GM23248 (cell line): ENCODE measurements at regions not wholly inside any gene's neighbourhood (a gene's known extent, or its start where the extent isn't known, plus 50 kb on each side); places are given as distances from the start of the nearest gene placed in this dataset.

Experiments used
- DNase-seq: peaks from one replicate; pipeline ENCODE4 v3.0.0-alpha.2; 2015
- H2AFZ ChIP-seq: fragments of 200-600 bp; sonication (generic); 2 replicates; pipeline ENCODE4 v1.6.1; 2016; ENCODE audit warnings: antibody characterized with exemption
- H3F3A ChIP-seq: fragments of 200-600 bp; sonication (generic); 2 replicates; pipeline ENCODE4 v1.6.1; 2016; ENCODE audit warnings: mild to moderate bottlenecking, antibody characterized with exemption, mixed run types; ENCODE audit not compliant: insufficient read depth
- H3K27ac ChIP-seq: fragments of 200-600 bp; sonication (generic); 2 replicates; pipeline ENCODE4 v1.5.1; 2016; ENCODE audit warnings: mild to moderate bottlenecking
- H3K27me3 ChIP-seq: fragments of 200-600 bp; sonication (generic); replicated peaks from 2 replicates; pipeline ENCODE4 v1.6.1; 2016; ENCODE audit warnings: mild to moderate bottlenecking; ENCODE audit not compliant: insufficient read depth
- H3K36me3 ChIP-seq: fragments of 200-600 bp; sonication (generic); 2 replicates; pipeline ENCODE4 v1.6.1; 2016; ENCODE audit warnings: low read depth, mild to moderate bottlenecking
- H3K4me1 ChIP-seq: fragments of 200-600 bp; sonication (generic); 2 replicates; pipeline ENCODE4 v1.6.1; 2016; ENCODE audit warnings: mild to moderate bottlenecking; ENCODE audit not compliant: insufficient read depth
- H3K4me2 ChIP-seq: fragments of 200-600 bp; sonication (generic); one replicate; pipeline ENCODE4 v1.6.1; 2016; ENCODE audit warnings: mild to moderate bottlenecking; ENCODE audit not compliant: unreplicated experiment
- H3K4me3 ChIP-seq: fragments of 200-600 bp; sonication (generic); 2 replicates; pipeline ENCODE4 v1.5.1; 2016; ENCODE audit warnings: mild to moderate bottlenecking
- H3K79me2 ChIP-seq: fragments of 200-600 bp; sonication (generic); 2 replicates; pipeline ENCODE4 v1.6.1; 2016; ENCODE audit warnings: mild to moderate bottlenecking; ENCODE audit not compliant: insufficient read depth
- H3K9ac ChIP-seq: fragments of 200-600 bp; sonication (generic); 2 replicates; pipeline ENCODE4 v1.6.1; 2016; ENCODE audit warnings: mild to moderate bottlenecking
- H3K9me2 ChIP-seq: fragments of 200-600 bp; sonication (generic); 2 replicates; pipeline ENCODE4 v1.6.1; 2016; ENCODE audit warnings: mixed run types, mild to moderate bottlenecking, moderate library complexity; ENCODE audit not compliant: insufficient read depth
- H3K9me3 ChIP-seq: fragments of 200-600 bp; sonication (generic); one replicate; pipeline ENCODE4 v1.6.1; 2017; ENCODE audit warnings: low read depth
- H4K20me1 ChIP-seq: fragments of 200-600 bp; sonication (generic); 2 replicates; pipeline ENCODE4 v1.6.0; 2016; ENCODE audit not compliant: insufficient read depth
- EZH2 ChIP-seq: fragments of 200-600 bp; sonication (generic); IDR thresholded peaks from 2 replicates; pipeline ENCODE4 v1.6.1; 2018; ENCODE audit warnings: antibody characterized with exemption, mild to moderate bottlenecking; ENCODE audit not compliant: insufficient read depth, poor library complexity, severe bottlenecking
- EZH2phosphoT487 ChIP-seq: fragments of 200-600 bp; sonication (generic); IDR thresholded peaks from 2 replicates; pipeline ENCODE4 v1.6.1; 2018; ENCODE audit warnings: antibody characterized with exemption, moderate library complexity, mild to moderate bottlenecking, low read depth; ENCODE audit not compliant: insufficient read depth
- WGBS, 2 experiments: methylation state at CpG; one replicate each; pipeline ENCODE4 v1.1.6; 2015 to 2017; ENCODE audit warnings: low lambda C conversion rate in 2 of 2, low coverage in 1 of 2; ENCODE audit errors: missing lambda C conversion rate in 2 of 2; 5-methylcytosine and 5-hydroxymethylcytosine counted together
- in situ Hi-C: fragments of 300-500 bp; cut with MboI; formaldehyde crosslinking; loops from 2 replicates; pipeline ENCODE4 v1.15.0; 2020

- Histone ChIP-seq H3K9me3 (no peaks in the 10 kb centered on the region), H3K36me3 (no peaks in the 10 kb centered on the region), H3K4me1 (no peaks in the 10 kb centered on the region), H3K9ac (no peak overlapping the region), H4K20me1 (no peaks in the 10 kb centered on the region), H3K27me3 (no peaks in the 10 kb centered on the region), H3K27ac (no peak overlapping the region), H3K4me3 (no peak overlapping the region), H3F3A (no peaks in the 10 kb centered on the region), H2AFZ (no peak overlapping the region), H3K9me2 (no peaks in the 10 kb centered on the region), H3K4me2 (no peak overlapping the region), H3K79me2 (no peaks in the 10 kb centered on the region)
- TF ChIP-seq EZH2phosphoT487 (no peak), EZH2 (no peak)
- peak; percentile 11 for DNase-seq
- in situ Hi-C loops, result no loop called here
- WGBS, 2 experiments, result 7 to 50% methylated on average over 1 of the region's 1 CpG
Observed at GRCh38 chr16:64250866-64251265, 871.0 kb downstream of the CDH11 start.

- no peaks in the 10 kb centered on the region for H4K20me1 ChIP-seq
- in situ Hi-C loops, result no loop called here
- H3K4me1 ChIP-seq, result peaks cover 25% of the 10 kb centered on the region
- H3K9me3 ChIP-seq, result no peaks in the 10 kb centered on the region
- H3K79me2 ChIP-seq, result no peaks in the 10 kb centered on the region
- H3K9ac ChIP-seq, result no peak overlapping the region
- no peak overlapping the region for H3K27ac ChIP-seq
- H3K4me2 ChIP-seq, result no peak overlapping the region
- no peak for TF ChIP-seq EZH2
- TF ChIP-seq EZH2phosphoT487, result no peak
- no peaks in the 10 kb centered on the region for H3K36me3 ChIP-seq
- H3K27me3 ChIP-seq, result no peaks in the 10 kb centered on the region
- H2AFZ ChIP-seq, result no peak overlapping the region
- DNase-seq, result no peak
- no peaks in the 10 kb centered on the region for H3K9me2 ChIP-seq
- H3K4me3 ChIP-seq, result no peak overlapping the region
- 40 to 41% methylated on average over 6 of the region's 6 CpGs for WGBS, 2 experiments
- peaks cover 11% of the 10 kb centered on the region; the same call in 1 of the 2 replicates for H3F3A ChIP-seq
Observed at GRCh38 chr16:64242492-64242891, 879.4 kb downstream of the CDH11 start.

GRCh38 chr16:64240586-64240985 is 881.3 kb downstream of the CDH11 start:
- Histone ChIP-seq H3K4me2 (no peak overlapping the region), H3K4me3 (no peak overlapping the region), H2AFZ (no peak overlapping the region), H3K27me3 (no peaks in the 10 kb centered on the region), H3K36me3 (no peaks in the 10 kb centered on the region), H3K79me2 (no peaks in the 10 kb centered on the region), H3K27ac (peak overlapping the region; percentile 56), H3K9me2 (no peaks in the 10 kb centered on the region), H3K9ac (no peak overlapping the region), H4K20me1 (no peaks in the 10 kb centered on the region), H3K4me1 (peaks cover 25% of the 10 kb centered on the region), H3F3A (peaks cover 11% of the 10 kb centered on the region; the same call in 1 of the 2 replicates), H3K9me3 (no peaks in the 10 kb centered on the region)
- TF ChIP-seq EZH2, result no peak
- TF ChIP-seq EZH2phosphoT487, result no peak
- peak; percentile 67 for DNase-seq
- in situ Hi-C loops, result no loop called here

- peak; percentile 88 for DNase-seq
- H2AFZ ChIP-seq, result no peak overlapping the region
- no peaks in the 10 kb centered on the region for H3K79me2 ChIP-seq
- H3K36me3 ChIP-seq, result no peaks in the 10 kb centered on the region
- H3K9me3 ChIP-seq, result no peaks in the 10 kb centered on the region
- no peaks in the 10 kb centered on the region for H4K20me1 ChIP-seq
- in situ Hi-C loops, result no loop called here
- no peaks in the 10 kb centered on the region for H3K9me2 ChIP-seq
- H3K4me3 ChIP-seq, result no peak overlapping the region
- peaks cover 25% of the 10 kb centered on the region for H3K4me1 ChIP-seq
- no peak for TF ChIP-seq EZH2phosphoT487
- no peak for TF ChIP-seq EZH2
- H3K27ac ChIP-seq, result no peak overlapping the region
- no peaks in the 10 kb centered on the region for H3K27me3 ChIP-seq
- no peak overlapping the region for H3K9ac ChIP-seq
- H3F3A ChIP-seq, result peaks cover 11% of the 10 kb centered on the region; the same call in 1 of the 2 replicates
- peak overlapping the region; percentile 28 for H3K4me2 ChIP-seq
Observed at GRCh38 chr16:64238571-64238970, 883.3 kb downstream of the CDH11 start.

GRCh38 chr16:64236316-64236715 is 885.5 kb downstream of the CDH11 start:
- Histone ChIP-seq H2AFZ (no peak overlapping the region), H3K27me3 (no peaks in the 10 kb centered on the region), H3K27ac (no peak overlapping the region), H3F3A (peaks cover 11% of the 10 kb centered on the region; the same call in 1 of the 2 replicates), H3K4me1 (peaks cover 25% of the 10 kb centered on the region), H3K9ac (no peak overlapping the region), H3K4me2 (no peak overlapping the region), H3K9me3 (no peaks in the 10 kb centered on the region), H3K4me3 (no peak overlapping the region), H3K79me2 (no peaks in the 10 kb centered on the region), H3K9me2 (no peaks in the 10 kb centered on the region), H4K20me1 (no peaks in the 10 kb centered on the region), H3K36me3 (no peaks in the 10 kb centered on the region)
- no peak for DNase-seq
- in situ Hi-C loops, result no loop called here
- 84 to 88% methylated on average over 3 of the region's 3 CpGs for WGBS, 2 experiments
- no peak for TF ChIP-seq EZH2
- no peak for TF ChIP-seq EZH2phosphoT487
